A673 (cell line): ENCODE measurements at regions not wholly inside any gene's neighbourhood (a gene's known extent, or its start where the extent isn't known, plus 50 kb on each side); places are given as distances from the start of the nearest gene placed in this dataset.

Experiments
- CTCF ChIP-seq: fragments of 300-800, 200-600 bp; sonication (generic); conservative IDR thresholded peaks from 2 replicates; pipeline ENCODE4 v1.5.1; 2017; ENCODE audit warnings: low read depth, mild to moderate bottlenecking, antibody characterized with exemption, low read length, moderate library complexity, mixed read lengths
- EZH2 ChIP-seq: fragments of 200-600 bp; sonication (generic); IDR thresholded peaks from 2 replicates; pipeline ENCODE4 v1.6.1; 2017; ENCODE audit warnings: borderline replicate concordance, low read depth, mild to moderate bottlenecking, mixed read lengths, antibody characterized with exemption, low read length; ENCODE audit not compliant: poor library complexity, severe bottlenecking

- no peak for TF ChIP-seq EZH2
- TF ChIP-seq CTCF = no peak
These were observed 71.7 kb upstream of the SGK1 start for GRCh38 chr6:134389658-134390057.
